ENCODE measurements at regions not wholly inside any gene's neighbourhood (a gene's known extent, or its start where the extent isn't known, plus 50 kb on each side); places are given as distances from the start of the nearest gene placed in this dataset.
A peak's percentile ranks its signal among the peaks of the same experiment; 100 is the strongest.
"Not testable (repeated sequence)": the region's sequence is repeated elsewhere in the genome, so short reads cannot be mapped to it uniquely, and the experiment has no call there.

DNA sequence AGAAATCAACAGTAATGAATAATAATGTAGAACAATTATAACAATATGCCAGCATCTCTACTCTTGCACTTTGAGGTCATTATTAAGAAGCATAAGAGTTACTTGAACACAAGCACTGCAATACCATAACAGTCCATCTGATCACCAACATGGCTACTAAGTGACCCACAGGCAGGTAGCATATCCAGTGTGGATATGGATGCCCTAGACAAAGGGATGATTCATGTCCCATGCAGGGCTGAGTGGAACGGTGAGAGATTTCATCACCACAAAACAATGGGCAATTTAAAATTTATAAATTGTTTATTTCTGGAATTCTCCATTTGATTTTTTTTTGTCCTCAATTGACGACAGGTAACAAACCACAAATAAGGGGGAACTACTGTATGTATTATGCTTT lies 107.7 kb upstream of the TSC22D2 start:
- no peak for DNase-seq

DNA sequence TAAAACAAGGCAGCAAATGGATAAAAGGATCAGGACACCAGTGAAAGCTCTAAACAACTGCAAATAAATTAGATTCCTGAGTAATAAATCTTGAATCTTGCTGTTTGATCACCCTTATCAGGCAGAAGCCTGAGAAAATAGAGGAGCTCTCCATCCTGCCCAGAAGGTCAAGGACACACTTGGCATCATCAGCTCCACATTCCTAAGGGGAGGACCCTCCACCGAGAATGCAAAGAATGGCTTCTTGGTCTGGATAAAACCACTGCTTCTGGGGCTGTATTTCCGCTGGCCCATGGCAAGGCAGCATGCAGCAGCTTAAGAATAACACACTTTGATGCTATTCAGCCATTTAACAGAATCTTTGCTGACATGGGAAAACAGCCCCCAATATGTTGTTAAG lies 108.9 kb upstream of the TSC22D2 start:
- no peak for DNase-seq

DNA sequence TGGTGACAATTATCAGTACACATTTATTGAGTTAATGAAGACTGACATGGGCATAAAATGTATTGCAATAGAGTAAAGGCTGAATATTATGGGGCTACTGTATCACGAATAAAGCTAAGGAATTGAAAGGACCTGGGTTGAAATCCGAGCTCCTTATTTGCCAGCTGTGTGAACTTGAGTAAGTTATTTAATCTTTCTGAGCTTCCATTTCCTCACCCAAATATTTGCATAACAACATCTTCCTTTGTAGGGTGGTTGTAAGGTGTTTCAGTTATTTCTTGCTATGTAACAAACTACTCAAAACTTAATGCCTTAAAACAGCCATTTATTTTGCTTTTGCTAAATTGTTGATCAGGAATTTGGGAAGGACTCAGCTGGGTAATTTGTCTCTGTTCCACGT lies 111.1 kb upstream of the TSC22D2 start:
- peak in 1 of 2 experiments; percentile 32 for DNase-seq

DNA sequence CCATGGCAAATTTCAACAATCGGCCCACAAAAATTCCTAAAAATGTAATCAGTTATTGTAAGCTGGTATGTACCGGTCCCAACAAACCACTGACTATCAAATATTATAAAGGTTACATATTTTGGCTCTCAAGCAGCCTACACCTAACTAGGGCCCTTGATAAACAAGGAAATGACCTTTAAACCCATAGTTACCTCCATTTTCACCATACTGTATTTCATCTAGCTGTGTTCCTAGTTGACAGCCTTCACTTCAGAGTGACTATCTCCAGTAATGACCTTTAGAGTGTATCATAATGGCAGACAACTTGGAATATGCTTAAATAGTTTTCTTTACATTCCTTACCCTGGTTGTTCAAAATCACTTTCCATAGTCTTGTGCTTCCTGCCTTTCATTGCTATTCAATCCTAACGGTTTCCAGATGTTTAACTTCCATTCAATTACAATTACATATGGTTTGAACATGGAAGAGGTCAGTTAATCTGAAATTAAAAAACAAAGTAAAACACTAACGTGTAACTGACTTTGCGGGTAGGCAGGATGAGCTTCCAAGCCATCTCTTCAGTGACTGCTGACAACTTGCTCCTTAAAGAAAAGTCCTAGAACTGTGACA lies 111.9 kb upstream of the TSC22D2 start:
- DNase-seq, result no peak

DNA sequence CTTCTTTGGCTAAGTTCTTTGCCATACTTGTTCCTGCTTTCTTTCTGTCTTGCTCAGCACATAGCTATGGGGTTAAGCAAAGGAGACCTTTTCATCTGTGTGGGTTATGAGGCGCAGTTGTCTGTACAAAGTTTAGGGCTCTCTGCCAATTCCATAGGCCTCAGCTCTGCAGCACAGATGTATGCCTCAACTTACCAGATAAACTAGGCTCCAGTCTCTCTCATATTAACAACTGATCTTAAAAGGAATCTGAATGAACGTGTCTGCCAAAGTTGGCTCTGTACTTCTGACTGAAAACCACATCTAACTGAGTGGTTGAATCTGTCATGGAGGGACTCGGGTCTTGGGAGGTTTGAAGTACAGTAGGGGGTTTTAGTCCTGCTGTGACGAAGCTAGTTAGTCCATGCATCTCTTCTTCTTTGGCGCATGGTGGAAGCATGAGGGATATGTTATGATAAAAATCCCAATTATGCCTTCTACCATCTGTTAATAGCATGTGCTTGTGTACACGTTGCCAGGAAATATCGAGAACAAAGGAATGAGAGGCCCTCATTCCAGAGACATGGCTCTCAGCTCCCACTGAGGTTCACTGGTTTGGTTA lies 114.6 kb upstream of the TSC22D2 start:
- peak in 1 of 2 experiments; percentile 23 for DNase-seq

DNA sequence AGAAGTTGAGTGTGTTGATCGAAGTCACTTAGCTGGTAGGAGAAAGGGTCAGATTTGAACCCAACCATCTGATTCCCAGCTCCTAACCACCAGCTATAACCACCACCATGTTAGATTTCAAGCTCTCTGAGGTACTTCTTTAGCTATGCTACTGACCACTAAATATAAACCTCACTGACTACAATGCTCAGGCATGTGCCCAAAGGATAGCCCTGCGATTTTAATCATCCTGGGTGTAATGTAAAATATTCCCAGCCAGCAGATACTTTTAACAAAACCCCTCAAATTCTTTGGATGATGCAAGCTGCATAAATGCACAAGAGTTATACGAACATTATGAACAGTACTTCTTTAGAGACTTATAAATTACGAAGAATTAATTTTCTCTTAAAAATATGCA lies 115.2 kb upstream of the TSC22D2 start:
- DNase-seq, result no peak

DNA sequence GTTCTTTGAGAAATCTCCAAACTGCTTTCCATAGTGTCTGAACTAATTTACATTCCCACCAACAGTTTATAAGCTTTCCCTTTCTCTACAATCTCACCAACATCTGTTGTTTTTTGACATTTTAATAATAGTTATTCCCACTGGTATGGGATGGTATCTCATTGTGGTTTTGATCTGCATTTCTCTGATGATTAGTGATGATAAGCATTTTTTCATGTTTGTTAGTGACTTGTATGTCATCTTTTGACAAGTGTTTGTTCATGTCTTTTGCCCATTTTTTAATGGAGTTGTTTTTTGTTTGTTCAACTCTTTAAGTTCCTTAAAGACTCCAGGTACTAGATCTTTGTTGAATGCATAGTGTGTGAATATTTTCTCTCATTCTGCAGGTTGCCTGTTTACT lies 116.6 kb upstream of the TSC22D2 start:
- DNase-seq, result no peak

DNA sequence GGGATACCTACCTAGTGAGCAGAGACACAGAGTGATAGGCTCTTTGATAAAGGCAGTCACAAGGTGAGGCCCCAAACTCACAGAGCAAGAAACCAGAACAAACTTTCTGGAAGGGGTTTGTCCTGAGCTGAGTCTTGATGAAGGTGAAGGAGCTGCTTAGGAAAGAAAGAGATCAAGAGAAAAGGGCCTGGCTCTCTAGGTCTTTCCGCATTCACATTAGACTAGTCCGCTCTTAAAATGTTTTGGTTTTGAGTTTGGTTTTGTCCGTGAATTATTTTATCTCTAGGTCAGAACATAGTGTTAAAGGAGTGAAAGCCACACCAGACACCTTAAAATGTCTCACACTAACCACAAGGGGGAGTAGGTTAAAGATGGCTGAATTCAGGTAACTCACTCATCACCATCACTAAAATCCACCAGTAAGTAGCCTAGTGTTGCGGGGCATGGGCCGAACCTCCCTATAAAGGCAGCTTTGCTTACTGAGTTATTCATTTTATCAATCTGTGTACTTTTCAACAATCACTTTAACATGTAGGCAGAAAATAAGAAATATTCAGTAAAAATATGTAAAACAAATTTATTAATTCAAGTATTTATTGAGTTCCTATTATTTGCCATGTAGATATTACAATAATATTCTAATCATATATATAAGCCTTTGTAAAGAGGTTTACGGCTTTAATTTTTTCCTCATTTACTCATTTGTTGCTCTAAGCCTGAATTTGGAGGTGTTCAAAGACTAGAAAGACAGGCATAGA lies 121.5 kb upstream of the TSC22D2 start:
- peak; percentile 12 to 70 for DNase-seq

DNA sequence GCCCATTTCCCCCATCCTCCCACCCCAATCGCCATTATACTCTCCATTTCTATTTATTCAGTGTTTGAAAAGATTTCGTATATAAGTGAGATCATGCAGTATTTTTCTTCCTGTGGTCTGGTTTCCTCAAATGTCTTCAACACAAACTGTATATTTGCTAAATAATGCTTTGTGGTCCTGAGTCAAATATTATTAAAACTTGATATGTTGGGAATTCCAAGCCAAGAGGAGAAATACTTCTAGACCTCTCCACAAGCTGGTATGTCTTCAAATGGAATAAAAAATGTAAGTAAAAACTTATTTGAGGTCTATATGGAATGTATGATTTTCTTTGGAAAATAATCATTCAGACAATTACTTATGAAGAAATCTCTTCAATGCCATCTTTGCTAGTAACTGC lies 122.5 kb upstream of the TSC22D2 start:
- no peak for DNase-seq

DNA sequence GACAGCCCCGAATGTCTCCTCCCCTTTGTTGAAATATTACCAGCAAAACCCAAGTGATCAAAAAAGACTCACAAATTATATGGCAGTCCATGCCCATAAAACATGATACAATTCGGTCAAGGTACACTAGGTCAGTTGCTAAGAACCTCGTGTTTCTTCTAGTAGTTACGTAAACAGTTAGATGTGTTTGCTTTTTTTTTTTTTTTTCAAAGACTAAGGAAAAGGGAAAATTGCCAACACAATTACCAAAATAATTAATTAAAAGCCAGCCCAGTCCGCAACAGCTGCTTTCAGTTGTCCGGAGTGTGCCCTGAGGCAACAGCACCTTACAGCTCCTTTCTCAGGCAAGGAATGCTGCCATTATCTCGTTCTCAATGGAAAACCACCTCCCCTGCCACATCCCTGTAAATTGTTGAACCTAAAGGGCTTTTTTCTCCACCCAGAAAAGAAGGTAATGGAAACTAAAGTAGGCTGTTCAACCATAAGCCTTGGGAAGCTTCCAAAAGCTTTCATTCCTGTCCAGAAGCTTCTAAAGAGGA lies 129.2 kb upstream of the TSC22D2 start:
- no peak for DNase-seq

DNA sequence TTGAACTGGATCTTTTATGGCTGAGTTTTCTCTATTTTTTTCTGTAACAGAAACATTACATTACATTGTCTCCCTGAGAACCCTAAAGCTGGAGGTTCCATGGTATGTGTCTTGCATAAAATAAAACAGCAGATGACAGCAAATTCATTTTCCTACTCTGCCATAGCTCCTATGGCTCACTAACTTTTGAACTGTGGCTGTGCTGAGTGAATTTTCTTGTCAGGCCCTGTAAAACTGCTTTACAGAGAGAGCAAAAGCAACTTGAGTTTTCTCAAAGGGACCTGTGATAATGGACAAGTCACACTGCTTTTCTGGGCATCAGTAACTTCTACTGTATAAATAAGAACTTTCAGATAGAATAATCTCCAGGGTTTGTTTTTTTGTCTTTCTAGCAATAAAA lies 129.9 kb upstream of the TSC22D2 start:
- DNase-seq, result no peak

DNA sequence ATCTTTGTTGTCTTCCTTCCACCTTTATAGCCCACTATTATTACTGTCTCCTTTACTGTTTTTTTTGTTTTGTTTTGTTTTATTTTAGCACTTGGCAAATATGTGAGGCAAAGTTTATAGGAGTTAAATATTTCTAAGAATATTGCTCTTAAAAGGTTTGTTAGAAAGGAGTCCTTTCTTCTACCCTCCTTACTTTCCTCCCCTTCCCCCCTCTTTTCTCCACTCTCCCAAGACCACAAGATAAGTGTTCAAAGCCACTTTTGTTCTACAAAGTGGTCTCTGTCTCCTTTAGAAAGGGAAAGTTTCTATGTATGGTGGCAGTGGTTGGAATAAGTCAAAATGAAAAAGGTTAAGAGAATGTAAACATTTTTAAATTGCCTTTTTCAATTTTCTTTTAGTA lies 130.7 kb upstream of the TSC22D2 start:
- DNase-seq, result no peak

DNA sequence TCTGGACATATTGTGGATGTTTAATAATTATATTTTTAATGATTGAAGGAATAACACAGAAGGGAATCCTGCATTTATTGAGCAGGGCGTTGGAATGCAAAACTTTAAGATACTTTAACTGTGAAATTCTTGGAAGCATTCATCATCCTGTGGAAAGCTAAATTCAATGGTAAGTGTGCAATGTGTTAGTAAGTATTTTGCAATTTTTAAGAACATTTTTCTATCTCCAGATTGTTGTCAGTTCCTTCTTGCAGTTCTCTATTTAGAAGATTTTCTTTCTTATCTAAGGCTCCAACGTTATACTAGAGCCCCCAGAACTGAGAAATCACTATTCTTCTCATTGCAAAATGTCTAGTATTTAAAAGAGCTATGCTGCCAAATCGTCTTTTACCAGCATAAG lies 132.2 kb upstream of the TSC22D2 start:
- no peak for DNase-seq

DNA sequence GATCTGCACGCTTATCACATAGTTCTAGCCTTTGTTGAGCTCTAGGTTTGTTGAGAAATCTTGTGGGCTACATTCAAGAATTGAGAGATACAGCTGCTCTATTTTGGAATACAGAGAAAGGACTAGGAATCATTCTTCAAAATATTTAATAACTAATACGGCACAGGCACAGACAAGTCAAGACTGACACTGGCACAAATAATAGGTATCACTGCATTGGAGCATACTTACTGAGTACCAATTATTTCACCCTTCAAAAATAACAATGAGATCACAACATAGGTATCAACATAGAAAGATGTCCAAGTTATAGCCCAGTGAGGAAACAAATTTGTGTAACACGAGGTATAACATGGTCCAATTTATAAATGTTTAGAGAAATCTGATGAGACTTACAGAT lies 133.7 kb upstream of the TSC22D2 start:
- no peak for DNase-seq

DNA sequence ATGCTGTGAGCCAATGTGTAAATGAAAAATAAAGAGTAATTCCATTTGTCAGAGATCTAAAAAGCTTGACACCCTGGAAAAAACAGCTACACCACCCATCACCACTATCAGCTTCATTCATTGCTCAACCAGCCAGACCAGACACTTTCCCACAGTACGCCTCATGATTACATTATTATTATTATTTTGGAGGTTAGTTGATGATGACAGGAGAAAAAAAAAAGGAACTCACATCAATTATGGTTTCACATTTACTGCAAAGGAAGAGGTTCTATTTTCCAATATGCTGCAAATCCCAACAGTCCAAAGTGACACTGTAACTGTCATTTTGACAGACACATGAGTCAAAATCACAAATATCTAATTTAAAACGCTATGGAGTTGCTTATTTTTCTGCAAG lies 134.7 kb upstream of the TSC22D2 start:
- no peak for DNase-seq

DNA sequence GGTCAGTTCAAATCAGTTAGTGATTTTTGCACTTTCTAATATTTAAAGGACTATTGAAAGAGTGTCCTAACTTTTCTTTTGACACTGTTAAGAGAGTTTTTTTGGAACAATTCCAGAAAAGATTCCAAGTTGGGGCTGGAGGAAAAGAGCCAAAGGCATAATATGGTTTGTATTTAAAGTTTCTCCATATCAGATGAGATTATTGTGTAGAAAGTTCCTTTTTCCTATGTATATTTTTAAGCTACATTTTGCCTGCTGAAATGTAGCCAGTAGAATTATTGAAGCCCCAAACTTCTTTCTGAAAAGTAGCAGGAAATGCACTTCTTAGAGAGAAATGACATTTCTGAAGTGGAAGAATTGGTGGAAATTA lies 136.5 kb upstream of the TSC22D2 start:
- no peak for DNase-seq

DNA sequence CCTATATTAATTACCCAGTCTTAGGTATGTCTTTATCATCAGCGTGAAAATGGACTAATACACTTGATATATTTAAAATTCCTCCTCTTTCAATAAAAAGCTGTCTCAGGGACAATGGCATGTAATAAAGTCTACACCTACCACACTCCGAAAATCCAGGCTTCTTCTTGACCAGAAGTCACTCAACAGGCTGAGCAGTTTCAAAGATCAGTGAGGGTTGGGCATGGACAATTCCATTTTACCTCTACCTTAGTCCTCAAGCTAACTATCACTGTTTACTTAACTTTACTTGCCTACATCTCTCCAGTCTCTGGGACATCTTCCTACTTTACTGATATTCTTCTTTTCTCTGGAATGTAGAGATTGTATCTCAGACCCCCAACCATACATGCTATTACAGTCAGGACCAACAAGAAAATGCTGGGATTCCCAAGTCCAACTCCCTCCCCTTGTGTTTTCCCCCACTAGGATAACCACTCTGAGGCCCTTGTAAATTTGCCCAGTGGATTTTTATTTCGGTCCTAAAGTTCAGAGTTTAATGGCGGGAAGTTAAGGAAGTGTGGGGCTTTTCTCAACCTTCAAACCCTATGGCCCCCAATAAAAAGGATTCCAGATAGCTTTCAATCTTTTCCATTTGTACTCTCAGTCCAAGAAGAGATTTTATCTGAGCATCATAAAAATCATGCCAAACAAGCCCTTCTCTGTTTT lies 137.1 kb upstream of the TSC22D2 start:
- DNase-seq, result no peak

DNA sequence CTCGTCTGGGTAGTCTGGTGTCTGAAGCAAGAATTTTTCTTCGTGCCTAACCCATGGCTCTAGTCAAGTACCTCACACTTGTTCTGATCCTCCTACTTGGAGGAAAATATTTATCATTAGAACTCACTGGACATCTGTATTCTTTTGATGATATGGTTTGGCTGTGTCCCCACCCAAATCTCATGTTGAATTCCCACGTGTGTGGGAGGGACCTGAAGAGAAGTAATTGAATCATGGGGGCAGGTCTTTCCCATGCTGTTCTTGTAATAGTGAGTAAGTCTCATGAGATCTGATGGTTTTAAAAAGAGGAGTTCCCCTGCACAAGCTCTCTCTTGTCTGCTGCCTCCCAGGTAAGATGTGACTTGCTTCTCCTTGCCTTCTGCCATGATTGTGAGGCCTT lies 137.7 kb upstream of the TSC22D2 start:
- not testable (repeated sequence) for DNase-seq

DNA sequence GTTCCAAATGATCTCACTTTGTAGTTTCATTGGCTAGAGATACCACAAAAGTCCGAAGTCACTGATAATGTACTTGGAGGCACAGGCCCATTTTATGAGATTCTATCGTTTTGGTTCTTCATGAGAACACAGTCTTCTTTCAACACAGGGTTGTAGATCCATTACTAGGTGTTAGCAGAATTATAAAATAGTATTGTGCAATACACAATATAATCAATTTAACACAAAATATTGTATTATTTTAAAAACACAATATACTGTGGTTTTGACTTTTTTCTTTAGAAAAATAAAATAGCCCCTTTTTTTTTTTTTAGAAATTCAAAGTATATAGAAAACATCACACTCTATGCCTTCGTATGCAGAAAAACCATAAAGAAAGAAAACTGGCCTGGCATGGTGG lies 138.6 kb upstream of the TSC22D2 start:
- no peak for DNase-seq

DNA sequence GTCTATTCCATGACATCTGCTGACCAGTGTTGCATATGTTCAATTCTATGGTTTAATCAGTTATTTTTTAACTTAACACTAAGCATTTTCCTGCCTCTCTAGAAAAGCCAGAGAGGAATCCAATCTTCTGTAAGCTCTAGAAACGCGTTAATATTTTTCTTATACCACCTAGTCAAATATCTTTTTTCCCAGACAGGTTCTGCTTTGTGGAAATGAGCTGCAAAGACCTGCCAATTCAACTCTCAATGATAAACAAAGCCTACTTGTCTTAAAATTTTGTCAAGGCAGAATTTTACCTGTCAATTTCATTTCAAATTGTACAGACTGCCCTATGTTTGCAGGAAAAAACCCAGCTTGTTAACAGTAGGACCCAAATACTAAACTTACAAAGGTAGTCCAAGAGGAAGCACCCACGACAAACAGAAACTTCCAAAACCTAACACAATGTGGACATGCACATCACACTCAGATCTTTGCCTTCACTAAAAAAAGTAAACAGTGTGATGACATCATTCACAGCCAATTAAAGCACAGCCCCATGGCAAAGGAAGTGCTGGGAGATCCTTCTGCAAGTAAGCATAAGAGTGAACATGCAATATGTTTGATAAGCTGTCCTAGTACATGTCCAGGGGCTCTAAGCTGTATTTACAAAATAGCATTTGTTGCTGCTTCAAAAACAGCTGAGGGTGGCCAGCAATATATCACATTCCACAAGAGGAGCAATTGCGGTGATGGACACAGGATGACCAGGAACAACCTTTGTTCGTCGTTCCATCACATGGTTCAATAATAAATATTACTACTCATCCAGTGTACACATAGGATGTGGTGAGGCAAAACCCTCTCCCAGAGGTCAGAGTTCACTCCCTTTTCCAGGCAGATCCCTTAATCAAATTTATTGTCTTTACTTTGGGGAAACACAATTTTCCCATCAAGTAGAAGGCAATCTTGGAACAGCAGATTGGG lies 139.4 kb upstream of the TSC22D2 start:
- no peak for DNase-seq

DNA sequence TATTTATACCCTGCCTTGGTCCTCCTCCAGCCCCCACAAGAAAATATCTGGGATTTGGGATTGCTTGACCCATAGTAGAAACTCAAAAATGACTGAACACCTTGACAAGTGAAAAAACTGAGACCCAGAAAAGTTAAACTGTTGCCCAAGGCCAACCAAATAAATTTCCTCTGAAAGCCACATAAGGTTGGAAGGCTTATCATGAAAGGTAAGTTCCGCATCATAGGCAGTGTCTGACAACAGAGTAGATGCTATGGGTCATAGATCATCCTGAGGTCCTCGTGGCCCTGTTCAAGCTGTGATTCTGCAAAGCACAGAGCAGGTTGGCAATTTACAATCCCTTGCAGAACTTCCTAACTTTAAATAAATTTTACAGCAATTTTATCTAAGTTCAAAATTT lies 140.8 kb upstream of the TSC22D2 start:
- DNase-seq, result no peak

DNA sequence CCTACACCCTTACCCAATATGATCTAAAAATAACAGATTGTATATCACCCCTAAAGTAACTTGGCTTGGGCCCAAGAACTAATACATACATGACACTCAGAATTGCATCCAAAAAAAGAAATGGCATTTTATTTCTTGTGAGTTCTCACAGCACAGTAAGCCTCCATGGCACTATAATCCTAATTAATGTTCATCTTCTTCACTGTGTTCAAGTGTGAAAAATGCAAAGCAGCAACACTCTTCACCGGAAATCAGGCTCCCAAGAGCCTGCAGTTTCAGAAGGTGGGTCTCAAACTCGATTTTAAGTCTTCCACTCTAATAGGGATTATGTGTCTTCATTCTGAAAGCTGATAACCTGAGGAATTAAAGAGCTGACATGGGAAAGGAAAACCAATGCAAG lies 142.8 kb upstream of the TSC22D2 start:
- DNase-seq, result peak; percentile 88 to 92

Data from NCI-H524 (cell line).